B cell (primary cell): ENCODE measurements at regions not wholly inside any gene's neighbourhood (a gene's known extent, or its start where the extent isn't known, plus 50 kb on each side); places are given as distances from the start of the nearest gene placed in this dataset.

Source experiments
- CTCF ChIP-seq: fragments of 200-600 bp; IDR thresholded peaks from one replicate; pipeline ENCODE4 v1.8.0; 2022; ENCODE audit warnings: antibody characterized with exemption, mild to moderate bottlenecking
- EZH2 ChIP-seq: IDR thresholded peaks from 2 replicates; pipeline ENCODE4 v1.6.1; 2012; ENCODE audit warnings: borderline replicate concordance, low read depth, mild to moderate bottlenecking, moderate library complexity, low read length; ENCODE audit not compliant: insufficient read depth, poor library complexity, severe bottlenecking

GRCh38 chr13:48165063-48165462, 67.9 kb upstream of the ITM2B start:
- TF ChIP-seq CTCF (no peak), EZH2 (no peak)
